Right ventricle myocardium inferior (tissue), 1 donor: ENCODE measurements at regions not wholly inside any gene's neighbourhood (a gene's known extent, or its start where the extent isn't known, plus 50 kb on each side); places are given as distances from the start of the nearest gene placed in this dataset.
A peak's percentile ranks its signal among the peaks of the same experiment; 100 is the strongest.

Experiments used
- ATAC-seq: fragments of 200-7000 bp; cut with Tn5 transposase; one replicate; pipeline ENCODE4 v1.9.1; 2020; ENCODE audit warnings: mild to moderate bottlenecking, moderate library complexity
- DNase-seq: peaks from one replicate; pipeline ENCODE4 v3.0.0; 2021; ENCODE audit errors: missing footprints
- intact Hi-C: fragments of 100-400 bp; cut with DNase I; formaldehyde crosslinking; loops from one replicate; pipeline ENCODE4 v1.11.0; 2022
- donor health status: DM: no; HTN: yes; CAD: no; lungs with severe emphysema.

GRCh38 chr7:32283546-32283945 is 206.6 kb downstream of the LSM5 start:
- no peak for DNase-seq
- intact Hi-C loops: no loop called here

DNA sequence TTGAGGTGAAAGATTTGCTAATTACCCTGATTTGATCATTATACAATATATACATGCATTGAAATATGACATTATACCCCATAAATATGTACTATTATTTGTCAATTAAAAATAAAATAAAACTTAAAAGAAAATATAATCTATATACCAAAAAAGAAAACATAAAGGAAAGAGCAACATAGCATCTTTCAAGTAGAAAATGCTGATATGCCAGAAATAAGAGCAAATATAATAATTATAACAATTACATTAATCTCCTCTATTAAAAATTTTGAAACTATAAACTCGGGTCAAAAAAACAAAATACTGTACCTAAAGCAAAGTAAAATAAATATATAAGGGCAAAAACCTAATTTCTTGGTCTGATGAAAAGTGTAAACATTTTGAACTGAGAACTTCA is 209.3 kb upstream of the PDE1C start:
- intact Hi-C loops: no loop called here
- DNase-seq (no peak), ATAC-seq (no peak)

More at GRCh38 chr7:32283546-32283945, 206.6 kb downstream of the LSM5 start:
- no peak for ATAC-seq

DNA sequence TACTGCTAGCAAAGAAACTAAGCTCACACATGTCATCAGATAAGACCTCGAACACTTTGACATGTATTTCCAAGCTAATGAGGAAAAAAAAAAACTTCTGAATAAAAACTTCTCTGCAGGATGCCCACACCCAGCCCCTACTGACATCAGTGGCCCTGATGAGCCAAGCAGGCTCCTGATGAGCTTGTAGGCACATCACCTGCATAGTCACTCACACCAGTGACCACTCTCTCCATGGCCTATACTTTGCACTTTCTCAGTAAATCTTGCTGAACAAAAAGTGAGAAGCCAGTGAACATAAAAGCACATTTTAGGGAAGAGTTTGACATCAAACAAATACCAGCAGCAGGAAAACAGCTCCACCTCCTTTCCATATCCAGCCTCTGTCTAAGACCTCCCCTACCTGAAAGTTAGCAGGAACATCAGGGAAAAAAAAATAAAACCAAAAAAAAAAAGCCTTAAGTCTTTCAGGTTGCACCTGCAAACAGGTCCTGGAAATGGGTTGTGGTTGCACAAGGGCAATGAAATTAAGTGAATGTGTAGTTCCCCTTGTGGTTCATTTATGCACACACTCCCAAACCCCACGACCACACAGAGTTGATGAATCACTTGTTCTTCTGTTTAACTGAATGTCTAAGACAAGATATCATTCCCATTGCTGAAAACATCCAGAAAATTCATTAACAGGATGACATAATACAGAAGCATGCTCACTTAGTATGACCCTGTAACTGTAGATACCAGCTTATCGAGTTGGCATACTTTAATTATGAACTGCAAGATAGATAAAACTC is 205.2 kb upstream of the PDE1C start:
- ATAC-seq (no peak), DNase-seq (no peak)
- intact Hi-C loops: no loop called here

DNA sequence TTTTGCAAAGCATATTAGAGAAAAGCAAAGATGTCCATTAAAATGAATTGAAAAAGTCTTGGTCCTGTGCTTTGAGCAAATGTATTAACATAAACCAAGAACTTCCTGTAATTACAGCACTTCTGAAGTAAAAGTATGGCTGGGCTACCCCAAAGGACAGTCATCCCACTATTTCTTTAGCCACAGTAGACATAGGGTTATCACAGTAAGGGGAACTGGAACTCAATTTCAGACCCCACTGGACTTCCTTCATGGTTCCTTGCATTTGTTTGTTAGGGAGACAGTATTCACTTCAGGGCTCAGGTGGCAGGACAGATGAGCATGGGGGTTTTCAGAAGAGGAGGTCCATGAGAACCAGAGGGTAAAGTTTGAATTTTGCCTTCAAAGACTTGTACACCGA is 203.1 kb upstream of the PDE1C start:
- no peak for ATAC-seq
- intact Hi-C loops: no loop called here
- DNase-seq: no peak

DNA sequence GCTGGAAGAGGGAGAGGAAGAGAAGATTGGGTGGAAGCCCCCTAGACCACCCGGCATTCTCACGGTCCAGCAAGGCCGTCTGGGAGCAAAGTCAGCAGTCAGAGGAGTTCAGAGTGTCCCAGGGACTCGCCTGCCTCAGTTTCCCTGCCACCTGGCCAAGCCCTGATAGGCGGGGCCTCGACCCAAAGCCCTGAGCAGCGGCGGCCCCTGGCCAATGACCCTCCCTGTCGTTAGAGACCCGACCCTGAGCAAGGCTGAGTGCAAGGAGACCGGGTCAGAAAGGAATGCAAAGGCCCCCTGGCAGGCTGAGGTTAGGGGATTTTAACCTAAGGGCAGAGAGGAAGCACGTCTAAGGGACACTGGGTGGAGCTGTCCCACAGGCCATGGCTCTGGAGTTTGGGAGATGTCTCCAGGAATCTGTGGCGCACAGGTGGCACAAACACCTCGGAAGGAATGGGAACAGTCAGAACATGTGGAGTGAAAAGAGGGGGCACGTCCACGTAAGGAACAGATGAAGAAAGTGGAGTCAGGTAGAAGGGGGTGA is 196.8 kb upstream of the PDE1C start:
- intact Hi-C loops: no loop called here
- DNase-seq (no peak), ATAC-seq (no peak)

DNA sequence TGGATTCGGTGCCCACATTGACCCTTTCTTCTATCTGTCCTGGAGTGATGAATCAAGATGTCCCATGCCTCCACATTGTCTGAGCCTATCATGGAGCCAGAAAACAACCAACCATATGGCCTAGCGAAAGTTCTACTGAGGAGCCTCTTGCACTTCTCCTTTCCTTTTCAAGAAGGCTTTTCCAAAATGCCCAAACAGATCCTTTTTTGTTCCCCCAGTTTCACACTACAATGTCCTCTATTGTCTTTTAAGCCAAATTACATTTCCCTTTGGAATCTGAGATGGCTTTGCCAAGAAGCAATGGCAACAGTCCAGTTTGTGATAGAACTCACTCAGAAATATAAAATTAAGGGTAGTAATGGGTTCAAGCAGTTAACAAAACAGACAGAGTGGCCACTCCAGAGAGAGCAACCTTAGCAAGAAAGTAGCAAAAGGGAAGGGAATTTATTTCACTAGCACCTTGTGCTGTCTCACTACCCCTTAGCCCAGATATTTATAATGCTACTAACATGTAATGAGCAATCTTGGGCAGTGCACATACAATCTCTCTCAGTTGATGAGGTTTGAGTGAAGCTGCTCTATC is 194.6 kb upstream of the PDE1C start:
- DNase-seq (no peak), ATAC-seq (peak; percentile 72)
- intact Hi-C loops: no loop called here

GRCh38 chr7:32263611-32264010 is 193.4 kb upstream of the PDE1C start:
- intact Hi-C loops: no loop called here
- ATAC-seq (no peak), DNase-seq (no peak)

DNA sequence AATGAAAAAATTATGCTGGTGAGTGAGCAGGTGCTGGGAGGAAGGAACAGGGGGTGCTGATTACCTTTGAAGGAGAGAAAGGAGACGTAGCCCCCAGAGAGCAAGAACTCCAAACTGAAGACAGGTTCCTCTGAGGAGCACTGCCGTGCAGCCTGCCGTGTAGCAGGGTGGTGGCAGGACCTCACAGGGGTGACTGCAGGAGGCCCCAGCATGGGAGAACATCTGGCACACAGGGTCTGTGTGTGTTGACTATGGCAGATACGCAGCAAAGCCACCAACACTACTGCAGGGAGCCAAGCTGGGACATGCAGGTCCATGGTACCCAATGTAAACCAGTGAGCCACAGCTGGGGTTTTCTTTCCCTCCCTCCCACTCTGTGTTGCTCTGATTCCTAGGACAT is 192.1 kb upstream of the PDE1C start:
- intact Hi-C loops: no loop called here
- no peak for DNase-seq
- ATAC-seq: no peak

DNA sequence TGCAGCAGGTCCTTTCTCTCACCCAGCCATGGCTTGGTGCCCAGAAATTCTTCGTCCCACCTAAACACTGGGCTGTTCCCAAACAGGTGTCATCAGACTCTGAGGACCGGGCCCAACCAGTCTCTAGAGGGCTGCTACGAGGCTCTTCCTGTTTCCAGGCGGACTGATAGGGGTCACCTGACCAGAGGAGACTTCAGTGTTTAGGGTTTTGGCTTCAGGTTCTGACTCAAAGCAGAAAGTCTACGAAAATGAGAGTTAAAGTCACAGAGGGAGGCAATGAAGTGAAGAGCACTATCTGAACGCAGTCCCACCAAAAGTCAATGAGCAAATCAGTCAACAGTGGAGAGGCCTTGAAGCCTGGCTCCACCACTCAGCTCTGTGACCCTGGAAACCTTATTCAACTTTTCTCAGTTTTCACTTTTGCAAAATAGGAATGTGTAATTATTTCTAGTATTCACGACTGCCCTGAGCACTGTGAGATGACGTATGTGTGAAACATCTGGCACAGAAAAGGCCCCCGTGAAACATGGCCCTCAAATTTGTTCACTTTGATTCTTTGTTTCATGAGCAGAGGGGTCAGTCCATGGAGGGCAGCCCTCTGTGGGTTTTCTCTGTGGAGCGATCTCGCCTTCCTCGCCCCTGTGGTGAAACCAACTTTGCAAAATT is 189.9 kb upstream of the PDE1C start:
- ATAC-seq (peak; percentile 53), DNase-seq (no peak)
- intact Hi-C loops: loop anchor here (5.0 to 10.0 kb wide), 2 partner anchors 32 to 75 kb away; no protein-coding TSS in a partner anchor

DNA sequence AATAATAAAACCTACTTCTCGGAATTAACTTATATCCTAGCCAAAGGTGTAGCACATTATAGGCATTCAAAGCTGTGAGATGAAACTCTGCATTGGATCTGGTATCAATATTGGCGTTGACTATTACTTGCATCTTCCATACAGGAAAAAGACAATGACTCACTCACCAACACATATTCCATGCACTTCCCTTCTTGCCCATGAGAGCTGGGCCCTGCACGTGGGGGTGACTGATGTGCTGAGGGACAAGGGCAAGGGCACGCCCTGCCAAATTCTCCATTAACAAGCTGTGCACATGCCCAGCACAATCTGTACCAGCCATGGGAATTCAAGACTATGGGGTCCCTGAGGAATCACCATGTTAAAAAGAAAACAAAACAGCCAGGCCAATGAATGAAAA is 188.1 kb upstream of the PDE1C start:
- DNase-seq (no peak), ATAC-seq (no peak)
- intact Hi-C loops: loop anchor here (5.0 to 10.0 kb wide), 2 partner anchors 34 to 77 kb away; no protein-coding TSS in a partner anchor

DNA sequence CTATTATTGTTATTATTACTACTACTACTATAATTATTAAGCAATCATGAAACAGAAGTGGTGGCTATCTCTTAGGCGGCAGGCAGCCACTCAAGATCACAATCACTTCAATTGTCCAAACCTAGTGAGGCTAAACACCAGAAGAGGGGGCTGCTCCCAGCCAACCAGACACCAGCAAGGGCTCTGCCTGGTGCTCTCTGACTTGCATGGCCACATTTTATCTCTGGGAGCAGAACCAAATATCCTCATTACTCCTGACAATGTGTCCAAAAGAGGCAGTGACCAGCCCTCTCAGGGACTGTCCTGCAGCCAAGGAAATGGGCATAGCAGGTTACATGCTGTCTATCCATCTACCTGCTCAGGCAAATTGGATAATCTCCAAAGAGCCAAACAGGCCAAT is 187.4 kb upstream of the PDE1C start:
- ATAC-seq: no peak
- no peak for DNase-seq
- intact Hi-C loops: loop anchor here (5.0 to 10.0 kb wide), 2 partner anchors 35 to 77 kb away; no protein-coding TSS in a partner anchor

- DNase-seq (no peak), ATAC-seq (no peak)
- intact Hi-C loops: loop anchor here (5.0 to 10.0 kb wide), 2 partner anchors 35 to 78 kb away; no protein-coding TSS in a partner anchor
These were observed 186.6 kb upstream of the PDE1C start for GRCh38 chr7:32256811-32257210.

DNA sequence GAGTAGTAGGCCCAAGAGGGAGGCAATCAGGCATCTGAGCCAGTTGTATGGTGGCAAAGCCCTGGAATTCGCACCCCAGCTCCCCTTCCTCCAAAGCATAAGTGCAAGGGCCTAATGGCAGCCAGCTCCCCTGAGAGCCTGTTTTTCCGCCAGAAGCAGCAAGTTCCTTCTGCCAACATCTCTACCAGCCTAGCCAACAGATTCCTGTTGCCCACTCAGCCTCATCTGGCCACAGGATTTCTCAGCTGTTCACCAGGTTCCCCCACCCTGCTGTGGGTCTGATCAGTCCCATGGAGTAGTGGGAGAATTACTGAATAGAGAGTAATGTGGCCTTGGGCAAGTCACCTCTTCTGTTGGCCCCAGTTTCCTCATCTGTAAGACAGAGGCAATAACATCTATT is 186.2 kb upstream of the PDE1C start:
- intact Hi-C loops: loop anchor here (5.0 to 10.0 kb wide), 2 partner anchors 36 to 78 kb away; no protein-coding TSS in a partner anchor
- DNase-seq: no peak
- no peak for ATAC-seq

DNA sequence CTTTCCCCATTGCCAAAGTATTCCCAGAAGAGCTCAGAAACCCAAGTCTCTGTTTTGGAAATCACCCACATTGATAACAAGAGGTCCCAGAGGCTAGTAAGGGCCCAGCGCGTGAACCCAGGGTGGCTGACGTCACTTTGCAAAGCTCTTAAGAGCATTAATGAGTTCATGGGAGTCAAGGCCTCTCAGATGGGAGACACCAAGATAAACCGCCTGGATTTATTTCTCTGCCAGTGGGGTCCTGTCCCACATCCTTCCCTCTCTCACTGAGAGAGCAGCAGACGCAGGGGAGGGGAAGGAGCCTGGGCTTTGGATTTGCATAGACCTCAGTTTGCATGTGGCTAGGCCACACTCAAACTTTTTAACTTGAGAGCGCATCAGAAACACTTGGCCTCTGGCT is 184.8 kb upstream of the PDE1C start:
- DNase-seq (no peak), ATAC-seq (peak; percentile 70)
- intact Hi-C loops: loop anchor here (5.0 to 10.0 kb wide), 2 partner anchors 37 to 80 kb away; no protein-coding TSS in a partner anchor

DNA sequence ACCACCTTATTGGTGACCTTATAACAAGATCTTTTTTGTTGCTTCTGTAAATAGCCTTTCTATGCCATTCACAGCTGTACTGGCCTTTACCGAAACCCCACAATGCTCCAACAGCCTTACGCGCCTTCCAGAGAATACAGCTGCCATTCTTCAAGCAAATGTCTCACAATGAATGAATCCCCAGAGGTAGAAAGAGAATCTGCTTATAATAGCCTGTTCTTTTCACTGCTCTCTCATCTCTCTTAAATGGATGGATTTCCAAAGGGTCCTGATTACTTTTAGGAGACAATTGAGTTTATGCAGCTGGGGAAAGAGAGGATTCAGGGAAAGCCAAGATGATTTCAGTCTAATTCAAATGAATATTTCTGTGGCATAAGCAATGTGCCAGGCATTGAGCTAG is 183.1 kb upstream of the PDE1C start:
- DNase-seq (no peak), ATAC-seq (peak; percentile 49)
- intact Hi-C loops: loop anchor here (10.0 kb wide), 1 partner anchor 82 kb away; no protein-coding TSS in a partner anchor

DNA sequence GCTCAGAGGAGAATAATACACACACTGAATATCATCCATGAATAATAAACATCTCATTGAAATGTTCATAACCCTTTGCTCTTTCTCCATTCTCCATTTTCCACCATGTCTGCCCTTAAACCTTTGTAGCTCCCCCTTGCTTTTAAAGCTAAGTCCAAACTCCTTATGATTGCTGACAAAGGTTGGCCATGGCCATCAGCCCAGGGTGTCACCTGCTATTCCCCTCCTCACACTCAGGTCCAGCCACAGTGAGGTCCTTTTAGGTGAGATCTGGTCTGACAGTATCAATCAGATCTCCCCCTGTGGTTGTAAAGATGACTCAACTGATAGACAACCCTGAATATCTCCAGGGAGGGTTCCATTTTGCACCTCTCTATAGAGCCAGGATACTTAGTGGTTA is 181.5 kb upstream of the PDE1C start:
- DNase-seq (no peak), ATAC-seq (no peak)
- intact Hi-C loops: loop anchor here (10.0 kb wide), 1 partner anchor 83 kb away; no protein-coding TSS in a partner anchor

DNA sequence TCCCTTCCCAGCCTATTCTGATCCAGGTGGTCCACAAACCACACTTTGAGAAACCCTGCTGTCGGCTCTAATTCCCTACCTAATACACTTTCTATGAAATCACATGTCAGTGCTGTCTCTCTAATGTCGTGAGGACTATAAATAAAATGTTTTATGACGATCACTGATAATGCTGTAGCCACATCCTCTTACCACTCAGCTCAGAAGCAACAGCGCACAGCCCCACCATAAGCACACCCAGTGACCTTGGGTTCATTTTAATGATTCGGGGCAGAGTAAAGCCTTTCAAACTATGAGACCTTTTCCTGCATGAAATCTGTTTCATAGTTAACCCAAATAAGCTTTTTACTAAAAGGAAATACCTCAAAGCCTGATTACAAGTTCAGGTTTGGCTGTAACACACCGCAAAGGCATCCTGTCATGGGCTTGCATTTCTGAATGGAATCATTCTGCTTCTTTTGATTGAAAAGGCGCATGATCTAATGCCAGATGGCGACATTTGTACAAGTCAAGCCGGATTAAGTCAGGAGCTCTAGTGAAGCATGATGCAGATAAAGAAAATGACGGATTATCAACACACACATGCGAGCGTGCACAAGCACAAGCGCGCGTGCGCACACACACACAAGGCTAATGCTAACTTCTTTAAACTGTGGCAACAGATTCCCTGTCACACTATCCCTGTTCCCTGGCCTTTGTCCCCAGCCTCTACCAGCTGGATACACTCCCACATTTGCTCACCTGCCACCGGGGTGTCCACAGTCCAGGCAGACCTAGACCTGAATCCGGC is 180.5 kb upstream of the PDE1C start:
- DNase-seq: no peak
- intact Hi-C loops: loop anchor here (10.0 kb wide), 1 partner anchor 84 kb away; no protein-coding TSS in a partner anchor
- ATAC-seq: no peak

DNA sequence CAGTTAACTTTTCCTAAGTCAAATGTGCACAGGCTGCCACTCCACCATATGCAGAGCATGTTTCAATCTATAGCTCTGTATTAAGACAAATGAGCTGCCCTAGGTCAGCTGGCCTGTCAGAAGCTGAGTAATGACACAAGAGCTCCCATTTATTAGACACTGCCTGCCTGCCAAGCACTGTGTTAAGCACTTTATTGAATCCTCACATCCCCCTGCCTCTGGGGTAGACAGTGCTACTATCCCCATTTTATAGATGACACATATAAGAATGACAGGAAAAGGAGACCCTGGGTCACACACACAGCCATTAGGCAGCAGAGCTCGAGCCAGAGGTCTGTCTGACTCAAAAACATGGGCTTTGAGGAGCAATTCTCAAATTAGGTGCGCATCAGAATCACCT is 179.8 kb upstream of the PDE1C start:
- intact Hi-C loops: loop anchor here (10.0 kb wide), 1 partner anchor 85 kb away; no protein-coding TSS in a partner anchor
- ATAC-seq (no peak), DNase-seq (no peak)
